ENCODE measurements at regions not wholly inside any gene's neighbourhood (a gene's known extent, or its start where the extent isn't known, plus 50 kb on each side); places are given as distances from the start of the nearest gene placed in this dataset.
A peak's percentile ranks its signal among the peaks of the same experiment; 100 is the strongest.

DNA sequence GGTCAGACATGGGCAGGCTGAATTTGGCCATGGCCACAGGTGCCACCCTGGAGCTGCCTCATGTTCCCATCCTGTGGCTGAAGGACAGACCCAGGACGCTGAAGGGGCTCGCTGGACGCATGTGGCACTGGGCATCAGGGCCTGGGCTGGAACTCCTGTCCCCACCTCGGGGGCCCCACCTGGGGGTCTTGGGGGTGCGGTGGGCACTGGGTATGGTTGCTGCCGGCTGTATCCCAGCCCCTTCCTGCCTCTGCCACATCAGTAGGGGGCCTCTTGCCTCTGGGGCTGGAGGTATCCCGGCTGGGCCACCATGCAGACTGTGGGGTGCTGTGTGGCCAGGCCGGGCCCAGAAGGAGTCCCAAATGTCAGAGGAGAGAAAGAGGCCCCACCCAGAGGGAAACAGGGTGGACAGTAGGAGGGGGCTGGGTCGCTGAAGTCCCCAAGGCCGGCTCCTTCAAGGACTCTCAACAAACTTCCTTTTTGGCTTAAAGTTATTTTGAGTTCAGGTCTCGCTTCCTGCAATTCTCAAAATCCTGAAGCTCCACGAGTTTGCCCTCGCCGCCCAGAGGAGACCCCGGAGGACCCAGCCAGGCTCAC is 78.7 kb downstream of the SIK1 start:
- no peak for DNase-seq (ENCODE audit: low read depth)

DNA sequence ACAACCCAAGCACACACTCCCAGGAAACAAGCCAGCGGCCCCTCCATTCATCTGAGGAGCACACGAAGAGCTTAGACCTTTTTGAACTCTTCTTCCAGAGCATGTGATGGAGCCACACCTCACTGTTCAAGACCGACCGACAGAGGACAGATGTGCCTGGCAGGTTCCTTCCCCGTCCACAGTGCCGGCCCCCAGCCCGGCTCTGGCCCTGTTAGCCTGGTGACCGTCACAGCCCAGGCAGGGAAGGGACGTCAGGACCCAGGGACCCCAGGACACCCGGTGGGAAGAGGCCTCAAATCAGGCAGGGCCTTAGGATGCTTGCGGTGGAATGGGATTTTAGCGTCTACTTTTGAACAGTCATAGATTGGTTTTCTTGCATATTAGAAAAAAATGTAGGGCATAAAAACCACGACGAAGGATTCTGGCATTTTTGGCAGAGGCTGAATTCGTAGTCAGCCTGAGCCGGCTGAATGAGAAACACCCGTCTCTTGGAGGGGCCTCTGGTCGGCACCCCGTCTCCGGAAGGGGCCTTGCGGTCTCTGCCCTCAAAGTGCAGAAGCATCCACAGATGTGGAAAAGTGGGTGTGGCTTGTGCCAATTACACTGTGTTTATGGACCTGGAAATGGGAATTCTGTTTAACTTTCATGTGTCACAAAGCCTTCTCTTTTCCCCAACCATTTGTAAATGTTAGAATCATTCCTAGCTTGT is 79.3 kb downstream of the SIK1 start:
- DNase-seq (ENCODE audit: low read depth), result no peak

- DNase-seq (ENCODE audit: low read depth), result no peak
Observed at GRCh38 chr21:43346551-43346950, 80.4 kb downstream of the SIK1 start.

- DNase-seq (ENCODE audit: low read depth), result peak; percentile 36
Observed at GRCh38 chr21:43345746-43346409, 81.1 kb downstream of the SIK1 start.

- DNase-seq (ENCODE audit: low read depth), result no peak
Observed at GRCh38 chr21:43345046-43345745, 81.7 kb downstream of the SIK1 start.

GRCh38 chr21:43343992-43344886 is 82.7 kb downstream of the SIK1 start:
- no peak for DNase-seq (ENCODE audit: low read depth)

- no peak for DNase-seq (ENCODE audit: low read depth)
Observed at GRCh38 chr21:43343095-43343991, 83.6 kb downstream of the SIK1 start.

DNA sequence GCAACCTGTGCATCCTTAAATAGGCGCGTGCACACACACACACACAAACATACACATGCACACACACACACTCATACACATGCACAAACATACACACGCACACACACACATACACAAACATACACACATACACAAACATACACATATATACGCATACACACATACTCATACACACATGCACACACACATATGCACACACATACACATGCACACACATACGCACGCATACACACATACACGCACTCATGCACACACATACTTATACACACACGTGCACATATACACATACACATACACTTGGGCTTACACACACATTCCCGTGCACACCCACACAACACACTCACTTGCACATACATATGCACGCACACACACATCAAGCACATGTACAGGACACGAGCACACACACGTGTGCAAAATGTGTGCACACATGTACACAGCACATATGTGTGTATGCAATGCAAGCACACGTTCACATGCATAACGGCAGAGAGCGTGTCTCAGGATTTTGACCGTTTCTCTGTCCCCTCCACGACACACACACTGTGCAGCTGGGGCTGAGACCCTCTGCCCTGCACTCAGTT is 84.5 kb downstream of the SIK1 start:
- DNase-seq (ENCODE audit: low read depth), result no peak

DNA sequence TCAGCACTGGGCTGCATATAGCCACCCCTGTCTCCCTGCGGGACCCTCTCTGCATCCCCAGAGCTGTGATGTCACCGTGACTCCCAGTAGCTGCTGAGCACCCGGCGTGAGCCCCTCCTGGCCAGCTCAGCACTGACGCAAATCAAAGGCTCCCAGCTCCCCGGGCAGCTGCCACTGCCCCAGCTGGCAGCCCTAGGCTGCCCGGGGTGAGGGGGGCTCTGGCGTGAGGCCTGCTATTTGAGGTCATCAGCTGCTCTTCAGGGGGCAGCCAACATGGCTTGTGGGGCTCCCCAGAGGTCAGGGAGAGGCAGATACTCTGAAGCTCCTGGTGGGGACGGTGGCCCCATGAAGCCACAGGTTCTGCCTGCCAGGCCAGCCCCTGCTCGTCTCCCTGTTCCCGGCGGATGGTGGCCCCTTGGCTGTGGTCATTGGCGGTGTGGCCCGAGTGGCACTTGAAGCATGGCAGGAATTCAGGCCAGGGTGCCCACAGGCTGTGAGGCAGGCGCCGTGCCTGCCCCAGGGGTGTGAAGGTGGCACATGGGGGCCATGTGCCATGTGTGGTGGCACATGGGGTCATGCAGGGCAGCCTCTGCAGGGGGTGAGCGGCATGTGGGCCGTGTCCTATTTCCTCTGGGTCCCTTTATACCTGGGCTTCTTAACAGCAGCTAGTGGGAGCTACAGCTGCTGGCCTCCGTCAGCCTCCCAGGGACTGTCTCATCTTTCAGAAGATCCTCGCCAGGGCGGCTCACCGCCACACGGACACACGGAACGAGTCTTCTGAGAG is 85.4 kb downstream of the SIK1 start:
- no peak for DNase-seq (ENCODE audit: low read depth)

DNA sequence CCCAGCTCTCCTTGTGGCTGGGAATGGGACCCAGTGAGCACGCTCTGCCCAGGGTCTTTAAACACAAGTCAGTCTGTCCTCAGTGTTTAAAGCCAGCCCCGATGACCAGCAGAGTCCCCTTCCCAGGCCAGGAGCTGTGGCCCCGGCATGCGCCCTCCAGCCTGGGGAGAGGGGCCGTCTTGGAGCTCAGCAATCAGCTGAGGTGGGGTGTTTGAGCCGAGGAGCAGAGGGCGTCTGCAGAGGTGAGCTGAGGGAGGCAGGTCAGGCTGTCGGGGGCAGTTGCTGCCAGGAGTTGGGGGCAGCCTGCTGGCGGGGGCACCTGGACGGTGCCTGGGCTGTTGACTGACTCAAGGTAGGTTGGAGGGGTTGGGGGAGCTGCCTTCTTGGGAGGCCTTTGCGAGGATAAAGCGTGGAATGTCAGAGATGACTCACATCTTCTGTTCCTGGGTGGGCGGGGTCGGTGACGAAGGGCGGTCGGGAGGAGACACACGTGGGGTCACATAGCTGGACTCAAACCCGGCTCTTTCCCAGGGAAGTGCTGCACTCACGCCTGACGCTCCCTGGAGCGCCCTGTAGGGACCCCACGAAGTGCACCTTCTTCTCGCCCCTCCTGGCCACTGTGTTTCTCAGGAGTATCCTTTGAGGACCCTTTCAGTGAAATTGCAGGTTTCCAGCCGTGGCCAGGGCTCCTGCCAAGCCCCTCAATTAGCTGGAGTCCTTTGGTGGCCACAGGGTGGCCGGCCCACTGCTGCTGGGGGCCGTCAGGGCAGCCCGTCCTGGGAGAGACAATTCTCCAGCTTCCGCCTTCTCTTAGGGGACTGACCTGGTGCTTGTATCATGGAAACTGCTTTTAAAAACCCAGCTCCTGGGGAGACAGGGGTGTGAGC is 86.2 kb downstream of the SIK1 start:
- DNase-seq (ENCODE audit: low read depth), result no peak

DNA sequence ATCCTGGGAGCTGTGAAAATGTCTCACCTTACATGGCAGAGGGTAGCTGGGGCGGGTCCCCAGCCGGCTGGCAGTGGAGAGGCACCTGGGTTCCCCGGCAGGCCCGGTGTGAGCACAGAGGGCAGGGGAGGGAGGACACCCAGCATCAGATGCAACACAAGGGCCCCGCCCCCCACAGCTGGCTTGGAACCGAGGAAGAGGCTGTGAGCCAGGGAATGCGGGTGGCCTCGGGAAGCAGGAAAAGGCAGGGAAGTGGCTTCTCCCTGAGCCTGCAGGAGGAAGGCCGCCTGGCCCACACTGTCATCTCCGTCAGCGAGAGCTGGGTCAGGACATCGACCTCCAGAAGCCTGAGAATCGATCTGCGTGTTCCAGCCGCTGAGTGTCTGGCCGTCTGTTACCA is 87.3 kb downstream of the SIK1 start:
- no peak for DNase-seq (ENCODE audit: low read depth)

GRCh38 chr21:43338951-43339350 is 88.0 kb downstream of the SIK1 start:
- DNase-seq (ENCODE audit: low read depth), result no peak

- no peak for DNase-seq (ENCODE audit: low read depth)
Observed at GRCh38 chr21:43337901-43338655, 88.9 kb downstream of the SIK1 start.

DNA sequence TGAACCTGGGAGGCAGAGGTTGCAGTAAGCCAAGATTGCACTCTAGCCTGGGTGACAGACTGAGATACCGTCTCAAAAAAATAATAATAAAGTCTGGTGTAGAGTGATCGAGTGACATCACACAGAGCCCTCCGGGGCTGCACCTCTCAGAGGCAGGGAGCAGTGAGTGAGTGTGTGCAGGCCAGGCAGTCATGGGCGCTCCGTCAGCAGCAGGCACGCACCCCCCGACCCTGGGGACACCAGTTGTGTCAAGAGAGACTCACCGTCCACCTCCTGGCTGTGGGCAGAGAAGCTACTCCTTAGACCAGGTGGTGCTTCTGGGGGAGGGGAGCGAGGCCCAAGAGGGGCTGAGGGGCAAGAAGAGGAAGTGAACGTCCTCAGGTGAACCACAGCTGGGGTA is 91.8 kb downstream of the SIK1 start:
- DNase-seq (ENCODE audit: low read depth), result no peak

- DNase-seq (ENCODE audit: low read depth), result no peak
Observed at GRCh38 chr21:43334214-43334958, 92.5 kb downstream of the SIK1 start.

DNA sequence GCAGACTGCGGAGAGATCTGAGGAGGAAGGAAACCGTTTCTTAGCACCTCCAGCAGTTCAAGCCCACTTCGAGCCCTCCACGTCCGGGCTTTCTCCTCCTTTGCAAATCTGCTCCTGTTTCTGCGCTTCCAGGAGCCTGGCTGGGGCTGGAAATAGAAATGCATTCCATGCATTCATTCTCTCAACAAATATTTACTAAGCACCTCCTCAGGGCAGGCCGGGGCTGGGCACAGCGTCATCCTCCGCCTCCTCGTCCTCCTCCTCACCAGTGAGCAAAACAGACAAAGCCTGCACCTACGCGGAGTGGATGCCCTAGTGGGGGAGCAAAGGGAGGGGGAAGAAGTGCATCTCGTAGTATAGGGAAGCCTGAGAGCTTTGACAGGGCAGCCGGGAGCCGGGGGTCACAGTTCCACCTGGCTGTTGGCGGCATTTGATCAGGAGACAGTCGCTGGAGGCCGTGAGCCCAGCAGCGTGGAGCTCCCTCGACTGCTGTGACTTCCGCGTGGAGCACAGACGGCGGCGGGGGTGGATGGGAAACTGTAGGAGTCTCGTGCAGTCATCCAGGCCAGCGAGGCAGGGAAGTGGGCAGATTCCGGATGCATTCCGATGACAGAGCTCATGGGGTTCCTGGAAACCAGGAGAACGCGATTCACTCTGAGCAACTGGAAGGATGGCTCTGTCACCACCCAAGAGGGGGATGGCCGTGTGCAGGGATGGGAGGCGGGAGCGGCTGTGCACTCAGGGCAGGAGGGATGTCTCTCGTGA is 93.5 kb downstream of the SIK1 start:
- no peak for DNase-seq (ENCODE audit: low read depth)

Measured in fibroblast of the conjunctiva (primary cell).